GM12891 (cell line): ENCODE measurements at regions not wholly inside any gene's neighbourhood (a gene's known extent, or its start where the extent isn't known, plus 50 kb on each side); places are given as distances from the start of the nearest gene placed in this dataset.
"Not testable (repeated sequence)": the region's sequence is repeated elsewhere in the genome, so short reads cannot be mapped to it uniquely, and the experiment has no call there.

Source experiments
- DNase-seq: peaks from one replicate; pipeline ENCODE4 v3.0.0; 2011; ENCODE audit warnings: low spot score; ENCODE audit not compliant: insufficient read length
- FAIRE-seq: peaks from 2 replicates; lab custom pipeline; 2011; peaks lifted over from hg19 to GRCh38; lab: Jason Lieb, UNC
- PAX5 ChIP-seq: IDR thresholded peaks from 2 replicates; pipeline ENCODE4 v1.6.1; 2011; ENCODE audit warnings: low read length, moderate library complexity, mild to moderate bottlenecking; ENCODE audit not compliant: insufficient read depth, severe bottlenecking
- POLR2A ChIP-seq: IDR thresholded peaks from 2 replicates; pipeline ENCODE4 v1.6.1; 2011; ENCODE audit warnings: low read depth, low read length, control low read depth
- POLR2AphosphoS5 ChIP-seq: IDR thresholded peaks from 2 replicates; pipeline ENCODE4 v1.6.1; 2011; ENCODE audit warnings: low read depth, low read length, control low read depth
- POU2F2 ChIP-seq: IDR thresholded peaks from 2 replicates; pipeline ENCODE4 v1.6.1; 2011; ENCODE audit warnings: low read depth, mild to moderate bottlenecking, control low read depth, low read length, moderate library complexity
- SPI1 ChIP-seq: IDR thresholded peaks from 2 replicates; pipeline ENCODE4 v1.6.1; 2011; ENCODE audit warnings: low read depth, low read length, control low read depth
- TAF1 ChIP-seq: IDR thresholded peaks from 2 replicates; pipeline ENCODE4 v1.6.1; 2011; ENCODE audit warnings: low read depth, low read length, control low read depth

DNA sequence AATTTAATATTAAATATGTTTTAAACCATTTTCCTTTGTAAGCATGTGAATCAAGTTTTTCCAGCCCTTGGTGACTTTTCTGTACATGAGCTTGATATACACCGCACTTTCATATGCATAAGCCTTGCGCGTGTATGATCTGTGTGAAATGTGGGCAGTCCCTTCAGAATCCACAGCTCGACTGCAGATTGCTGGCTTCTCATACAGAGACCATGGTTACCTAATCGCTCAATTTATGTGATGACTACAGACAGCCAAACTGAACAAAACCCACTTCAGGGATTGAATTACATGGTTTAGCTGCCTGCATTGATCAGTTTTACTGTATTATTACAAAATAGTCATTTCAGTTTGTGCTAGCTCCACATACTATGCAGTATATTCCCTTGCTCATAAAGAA is 212.3 kb upstream of the NECTIN3 start:
- no peak for DNase-seq
- no peak for FAIRE-seq
- TF ChIP-seq POLR2A: no peak
- TF ChIP-seq POLR2AphosphoS5: no peak
- no peak for TF ChIP-seq TAF1
- no peak for TF ChIP-seq PAX5
- TF ChIP-seq POU2F2: no peak
- TF ChIP-seq SPI1: no peak

DNA sequence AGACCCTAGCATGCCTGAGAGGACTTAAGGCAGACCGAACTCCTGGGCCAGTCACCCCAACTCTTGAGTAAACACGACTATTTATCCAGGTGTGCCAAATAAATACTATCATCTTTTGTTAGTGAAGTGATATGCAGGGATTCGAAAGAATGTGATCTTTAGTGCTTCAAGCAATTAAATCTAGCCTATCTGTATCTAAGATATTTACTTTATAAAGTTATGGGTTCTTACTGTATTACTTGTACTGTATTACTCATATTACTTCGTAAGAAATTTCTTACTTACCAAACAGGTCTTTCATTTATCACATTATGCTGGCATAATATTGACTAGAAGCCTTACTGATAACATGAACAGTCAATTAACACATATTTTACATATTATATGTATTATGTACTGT is 211.6 kb upstream of the NECTIN3 start:
- DNase-seq (no peak), FAIRE-seq (no peak)
- no peak for TF ChIP-seq SPI1
- TF ChIP-seq TAF1: no peak
- no peak for TF ChIP-seq PAX5
- TF ChIP-seq POU2F2: no peak

DNA sequence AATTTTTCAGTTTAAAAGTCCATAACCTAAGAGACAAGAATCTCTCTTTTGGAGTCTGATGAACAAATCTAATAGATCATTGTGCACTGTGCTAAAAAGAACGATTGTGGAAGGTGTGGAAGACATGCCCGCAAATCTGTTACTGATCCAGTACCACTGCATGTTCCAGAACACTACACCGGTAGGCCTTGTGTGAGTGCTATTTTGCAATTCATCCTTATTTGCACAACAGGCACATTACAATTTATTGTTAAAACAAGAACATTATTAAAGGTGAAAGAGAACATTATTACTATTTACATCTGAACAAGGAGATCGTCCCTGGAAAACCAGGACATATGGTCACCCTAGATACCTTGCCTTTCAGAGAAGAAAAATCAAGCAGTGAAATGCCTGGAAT is 205.7 kb upstream of the NECTIN3 start:
- TF ChIP-seq POLR2A (no peak), POU2F2 (no peak), PAX5 (no peak), POLR2AphosphoS5 (no peak), TAF1 (no peak), SPI1 (no peak)
- DNase-seq (no peak), FAIRE-seq (no peak)

DNA sequence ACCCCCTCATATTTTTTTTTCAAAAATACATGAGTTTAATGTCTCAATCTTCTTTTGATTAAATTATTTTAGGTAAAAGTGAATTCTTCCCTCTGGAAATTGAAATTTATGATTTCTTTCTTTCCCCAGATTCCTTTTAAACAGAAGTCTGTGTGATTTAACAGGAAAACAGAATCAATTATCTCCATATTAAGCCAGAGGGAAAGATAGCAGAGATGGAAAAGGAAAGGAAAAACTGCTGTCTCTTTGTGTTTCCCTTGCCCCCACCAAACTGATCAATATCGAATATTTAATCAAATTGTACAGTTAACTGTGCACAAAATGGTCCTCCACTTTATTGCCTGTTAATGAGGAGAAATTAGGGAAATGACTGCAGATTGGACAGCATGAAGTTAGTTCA is 203.5 kb upstream of the NECTIN3 start:
- DNase-seq: no peak
- no peak for TF ChIP-seq SPI1
- TF ChIP-seq PAX5: no peak
- no peak for TF ChIP-seq TAF1
- TF ChIP-seq POU2F2: no peak
- FAIRE-seq: no peak

DNA sequence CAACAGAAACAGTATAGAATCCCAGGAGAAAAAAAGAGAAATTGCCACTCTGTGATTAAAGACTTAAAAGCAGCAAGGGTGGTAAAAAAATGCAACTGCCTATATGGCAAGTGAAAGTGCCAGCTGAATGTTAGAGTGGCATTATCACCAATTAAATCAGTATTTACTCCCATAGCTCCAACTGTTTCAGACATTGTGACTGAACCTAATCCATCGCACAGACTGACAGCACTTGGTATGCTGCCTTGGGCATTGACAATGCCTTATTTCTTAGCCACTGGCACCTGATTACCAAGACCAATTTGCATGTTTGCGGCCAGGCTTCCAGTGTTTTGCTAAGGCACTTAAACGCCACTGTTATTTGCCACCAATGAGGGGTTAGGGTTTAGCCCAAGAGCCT is 201.9 kb upstream of the NECTIN3 start:
- FAIRE-seq (no peak), DNase-seq (no peak)
- no peak for TF ChIP-seq PAX5
- TF ChIP-seq POLR2AphosphoS5: no peak
- TF ChIP-seq TAF1: no peak
- TF ChIP-seq SPI1: no peak
- no peak for TF ChIP-seq POLR2A
- TF ChIP-seq POU2F2: no peak

DNA sequence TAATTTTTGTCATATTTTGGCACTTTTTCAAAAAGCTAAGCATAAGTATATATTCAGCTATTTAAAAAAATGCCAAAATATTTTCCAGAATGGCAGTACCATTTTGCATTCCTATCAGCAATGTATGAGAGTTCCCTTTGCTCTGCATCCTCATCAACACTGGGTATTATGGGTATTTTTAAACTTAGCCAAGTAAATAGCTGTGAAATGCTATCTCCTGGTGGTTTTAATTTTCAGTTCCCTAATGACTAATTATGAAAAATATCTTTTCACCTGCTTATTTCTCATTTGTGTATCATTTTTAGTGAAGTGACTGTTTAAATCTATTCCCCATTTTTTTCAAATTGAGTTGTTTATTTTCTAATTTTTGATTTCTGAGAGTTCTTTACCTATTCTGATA is 199.7 kb upstream of the NECTIN3 start:
- no peak for TF ChIP-seq SPI1
- TF ChIP-seq TAF1: no peak
- no peak for TF ChIP-seq POLR2AphosphoS5
- no peak for TF ChIP-seq PAX5
- no peak for TF ChIP-seq POU2F2
- TF ChIP-seq POLR2A: no peak
- FAIRE-seq (no peak), DNase-seq (no peak)

DNA sequence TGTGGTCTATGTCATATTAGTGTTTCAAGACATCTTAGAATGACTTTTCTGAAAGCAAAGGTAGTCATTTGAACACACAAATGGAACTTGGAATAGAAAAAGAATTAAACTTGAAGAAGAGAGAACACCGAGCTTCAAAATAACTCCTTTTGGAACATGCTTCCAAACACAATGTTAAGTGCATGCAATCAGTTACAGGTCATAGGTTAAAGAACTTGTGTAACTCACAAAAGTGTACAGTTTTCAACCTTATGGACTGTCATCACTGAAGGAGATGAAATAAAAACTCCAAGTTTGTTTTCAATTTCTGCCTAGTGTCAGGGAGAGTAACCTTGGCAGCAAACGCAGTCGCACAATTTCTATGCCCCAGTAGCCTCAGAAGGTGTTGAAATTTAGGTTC is 192.9 kb upstream of the NECTIN3 start:
- DNase-seq (no peak), FAIRE-seq (no peak)
- TF ChIP-seq POU2F2 (no peak), POLR2AphosphoS5 (no peak), POLR2A (no peak), TAF1 (no peak), SPI1 (no peak), PAX5 (no peak)

DNA sequence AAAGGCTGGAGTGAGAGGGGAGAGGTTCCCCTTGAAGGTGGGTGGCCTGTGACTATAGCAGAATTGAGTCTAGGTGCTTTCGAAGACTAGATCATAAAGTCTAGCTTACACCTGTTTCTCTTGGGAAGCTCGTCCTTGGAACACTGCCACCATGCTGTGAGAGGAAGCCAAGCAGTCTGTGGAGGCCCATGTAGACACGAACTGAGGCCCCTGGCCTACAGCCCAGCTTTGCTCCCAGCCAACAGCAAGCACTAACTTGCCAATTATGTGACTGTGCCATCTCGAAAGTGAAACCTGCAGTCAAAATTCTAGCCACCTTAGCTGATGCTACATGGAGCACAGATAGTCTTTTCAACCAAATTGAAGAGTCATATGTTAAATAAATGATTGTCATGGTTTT is 190.5 kb upstream of the NECTIN3 start:
- DNase-seq: no peak
- TF ChIP-seq TAF1: no peak
- no peak for TF ChIP-seq POU2F2
- no peak for TF ChIP-seq SPI1
- TF ChIP-seq POLR2AphosphoS5: no peak
- TF ChIP-seq POLR2A: no peak
- no peak for TF ChIP-seq PAX5
- no peak for FAIRE-seq

DNA sequence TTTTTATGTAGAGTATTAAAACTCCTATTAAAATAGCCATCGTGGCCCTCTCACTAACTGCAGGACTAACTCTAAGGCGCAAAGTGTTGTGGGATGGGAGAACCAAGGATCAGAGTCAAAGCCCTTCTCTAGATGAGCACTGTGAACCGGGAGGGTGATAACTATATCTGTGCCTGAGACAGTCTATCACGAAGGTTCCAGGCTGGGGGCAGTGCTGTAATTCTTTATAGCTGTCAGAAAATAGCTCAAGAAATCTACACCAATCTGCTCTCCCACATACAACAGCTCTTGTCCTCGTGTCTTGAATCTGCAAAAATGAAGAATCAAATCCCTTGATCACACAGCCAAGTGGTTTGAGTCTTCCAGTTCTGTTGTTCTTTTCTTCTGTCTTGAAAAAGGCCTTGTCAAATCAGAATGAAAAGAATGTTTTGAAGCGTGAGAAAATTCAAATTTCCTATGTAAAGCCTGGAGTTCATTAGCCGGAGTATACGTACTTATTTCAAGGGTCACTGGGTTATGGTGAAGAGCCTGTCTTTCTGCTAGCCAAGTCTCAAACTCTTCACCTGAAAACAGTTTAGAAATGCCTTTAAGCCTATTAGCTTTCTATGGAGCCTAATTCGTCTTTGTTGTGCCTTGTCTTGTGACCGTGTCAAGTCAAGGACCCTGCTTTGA is 185.3 kb upstream of the NECTIN3 start:
- FAIRE-seq: no peak
- no peak for TF ChIP-seq SPI1
- TF ChIP-seq PAX5: no peak
- no peak for TF ChIP-seq TAF1
- TF ChIP-seq POLR2AphosphoS5: no peak
- no peak for TF ChIP-seq POLR2A
- no peak for TF ChIP-seq POU2F2
- no peak for DNase-seq

DNA sequence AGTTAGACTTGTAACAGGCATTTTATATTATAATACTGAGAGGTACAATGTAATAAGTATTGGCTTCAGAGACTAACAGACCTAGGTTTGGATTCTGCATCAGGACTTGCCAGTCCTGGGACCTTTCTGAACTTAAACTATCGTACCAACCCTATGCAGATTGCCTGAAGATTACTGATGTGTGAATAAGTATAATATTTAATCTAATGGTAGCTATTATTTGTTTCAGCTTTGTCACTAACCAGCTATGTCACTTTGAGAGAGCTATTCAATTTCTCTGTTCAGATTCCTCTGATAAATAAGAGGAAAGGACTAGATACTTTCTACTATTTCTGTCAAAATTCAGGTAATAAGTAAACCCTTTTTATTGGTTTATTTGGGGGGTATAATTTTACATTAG is 184.4 kb upstream of the NECTIN3 start:
- no peak for DNase-seq
- FAIRE-seq: no peak
- TF ChIP-seq POLR2AphosphoS5 (no peak), PAX5 (no peak), POU2F2 (no peak), POLR2A (no peak), SPI1 (no peak), TAF1 (no peak)

DNA sequence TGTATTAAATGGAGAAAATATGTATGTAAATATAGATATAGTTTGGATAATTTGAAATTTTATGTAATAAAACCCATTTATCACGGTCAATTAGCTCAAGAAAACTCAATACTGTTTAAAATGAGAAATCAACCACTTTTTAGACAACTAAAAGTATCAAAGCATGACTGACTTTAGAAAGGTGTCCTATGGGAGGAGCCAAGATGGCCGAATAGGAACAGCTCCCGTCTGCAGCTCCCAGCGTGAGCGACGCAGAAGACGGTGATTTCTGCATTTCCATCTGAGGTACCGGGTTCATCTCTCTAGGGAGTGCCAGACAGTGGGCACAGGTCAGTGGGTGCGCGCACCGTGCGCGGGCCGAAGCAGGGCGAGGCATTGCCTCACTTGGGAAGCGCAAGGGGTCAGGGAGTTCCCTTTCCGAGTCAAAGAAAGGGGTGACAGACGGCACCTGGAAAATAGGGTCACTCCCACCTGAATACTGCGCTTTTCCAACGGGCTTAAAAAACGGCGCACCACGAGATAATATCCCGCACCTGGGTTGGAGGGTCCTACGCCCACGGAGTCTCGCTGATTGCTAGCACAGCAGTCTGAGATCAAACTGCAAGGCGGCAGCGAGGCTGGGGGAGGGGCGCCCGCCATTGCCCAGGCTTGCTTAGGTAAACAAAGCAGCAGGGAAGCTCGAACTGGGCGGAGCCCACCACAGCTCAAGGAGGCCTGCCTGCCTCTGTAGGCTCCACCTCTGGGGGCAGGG is 182.8 kb upstream of the NECTIN3 start:
- not testable (repeated sequence) for DNase-seq, FAIRE-seq

DNA sequence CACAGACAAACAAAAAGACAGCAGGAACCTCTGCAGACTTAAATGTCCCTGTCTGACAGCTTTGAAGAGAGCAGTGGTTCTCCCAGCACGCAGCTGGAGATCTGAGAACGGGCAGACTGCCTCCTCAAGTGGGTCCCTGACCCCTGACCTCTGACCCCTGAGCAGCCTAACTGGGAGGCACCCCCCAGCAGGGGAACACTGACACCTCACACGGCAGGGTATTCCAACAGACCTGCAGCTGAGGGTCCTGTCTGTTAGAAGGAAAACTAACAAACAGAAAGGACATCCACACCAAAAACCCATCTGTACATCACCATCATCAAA is 182.3 kb upstream of the NECTIN3 start:
- not testable (repeated sequence) for FAIRE-seq, DNase-seq
